ENCODE measurements at regions not wholly inside any gene's neighbourhood (a gene's known extent, or its start where the extent isn't known, plus 50 kb on each side); places are given as distances from the start of the nearest gene placed in this dataset.

GRCh38 chr2:22501851-22502250 lies 883.1 kb upstream of the KLHL29 start:
- TF ChIP-seq CTCF (IDR thresholded peaks at IDR 0.05) (no peak), POLR2A (IDR thresholded peaks at IDR 0.05) (no peak)

All from testis (tissue), 2 donors.